ENCODE measurements at regions not wholly inside any gene's neighbourhood (a gene's known extent, or its start where the extent isn't known, plus 50 kb on each side); places are given as distances from the start of the nearest gene placed in this dataset.

- Histone ChIP-seq H3K9me2 (ENCODE audit: insufficient read depth, low read length) (no peaks in the 10 kb centered on the region), H2AFZ (ENCODE audit: low read depth, low read length) (no peak overlapping the region), H3K27ac (ENCODE audit: low read length) (no peak overlapping the region), H3K36me3 (ENCODE audit: insufficient read depth, low read length) (no peaks in the 10 kb centered on the region), H3K4me2 (ENCODE audit: low read length) (no peak overlapping the region), H3K27me3 (ENCODE audit: insufficient read depth, low read depth, low read length) (no peaks in the 10 kb centered on the region), H3K79me2 (replicated peaks; ENCODE audit: insufficient read depth, low read length) (no peaks in the 10 kb centered on the region), H3K9me3 (ENCODE audit: low read length) (no peaks in the 10 kb centered on the region), H3F3A (ENCODE audit: insufficient read depth, low read length, poor library complexity, severe bottlenecking) (no peaks in the 10 kb centered on the region), H3K4me3 (ENCODE audit: low read length) (no peak overlapping the region), H3K9ac (ENCODE audit: low read length) (no peak overlapping the region), H4K20me1 (ENCODE audit: insufficient read depth) (no peaks in the 10 kb centered on the region)
- no peak for TF ChIP-seq EZH2 (IDR thresholded peaks at IDR 0.05; ENCODE audit: borderline replicate concordance, insufficient read depth, low read length, poor library complexity, severe bottlenecking)
Observed at GRCh38 chr2:8535469-8535795, 146.4 kb upstream of the ID2 start.

DNA sequence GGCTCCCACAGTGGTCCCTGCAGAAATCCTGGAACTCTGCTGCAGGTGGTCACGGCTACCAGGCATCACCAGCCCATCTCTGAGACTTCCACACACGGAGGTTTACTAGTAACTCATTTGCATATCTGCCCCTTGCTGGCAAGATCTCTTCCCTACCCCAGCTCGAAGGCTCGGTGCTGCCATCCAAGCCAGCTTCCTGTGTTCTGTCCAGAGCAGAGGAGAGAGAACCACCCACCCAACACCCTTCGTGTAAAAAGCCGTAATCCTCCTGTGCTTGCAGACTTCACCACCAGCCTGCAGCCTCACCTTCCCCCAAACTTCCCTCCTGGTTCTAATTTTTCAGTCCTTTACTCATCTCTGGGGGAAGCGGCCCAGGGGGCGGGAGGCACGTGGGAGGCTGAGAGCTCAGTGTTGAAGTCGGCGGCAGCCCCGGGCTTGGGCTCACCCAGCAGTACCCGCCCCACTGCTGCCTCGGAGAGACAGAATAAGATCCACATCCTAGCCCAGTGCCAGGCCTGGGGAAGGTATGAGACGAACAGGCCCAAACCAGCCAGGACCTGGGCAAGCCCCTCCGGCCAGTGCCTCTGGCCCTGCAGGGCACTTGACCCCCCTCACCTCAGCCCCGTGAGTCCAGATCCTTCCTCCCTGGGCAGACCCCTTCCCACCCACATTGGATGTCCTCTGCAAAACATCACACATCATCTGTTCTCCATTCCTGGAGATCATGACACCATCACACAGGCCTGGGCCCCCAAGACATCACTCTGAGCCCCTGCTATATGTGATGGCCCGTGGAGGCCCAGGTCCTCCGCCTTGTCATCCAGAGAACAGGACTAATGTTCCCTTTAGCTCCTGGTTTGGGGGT is 145.8 kb upstream of the ID2 start:
- no peaks in the 10 kb centered on the region for H3K9me2 ChIP-seq (ENCODE audit: insufficient read depth, low read length)
- H3K9me3 ChIP-seq (ENCODE audit: low read length), result no peaks in the 10 kb centered on the region
- H4K20me1 ChIP-seq (ENCODE audit: insufficient read depth), result no peaks in the 10 kb centered on the region
- H3K4me2 ChIP-seq (ENCODE audit: low read length), result no peak overlapping the region
- no peaks in the 10 kb centered on the region for H3K79me2 ChIP-seq (replicated peaks; ENCODE audit: insufficient read depth, low read length)
- TF ChIP-seq EZH2 (IDR thresholded peaks at IDR 0.05; ENCODE audit: borderline replicate concordance, insufficient read depth, low read length, poor library complexity, severe bottlenecking), result no peak
- no peak for TF ChIP-seq MXI1 (conservative IDR thresholded peaks at IDR 0.05; ENCODE audit: poor library complexity, severe bottlenecking)
- TF ChIP-seq, protein P1, sequence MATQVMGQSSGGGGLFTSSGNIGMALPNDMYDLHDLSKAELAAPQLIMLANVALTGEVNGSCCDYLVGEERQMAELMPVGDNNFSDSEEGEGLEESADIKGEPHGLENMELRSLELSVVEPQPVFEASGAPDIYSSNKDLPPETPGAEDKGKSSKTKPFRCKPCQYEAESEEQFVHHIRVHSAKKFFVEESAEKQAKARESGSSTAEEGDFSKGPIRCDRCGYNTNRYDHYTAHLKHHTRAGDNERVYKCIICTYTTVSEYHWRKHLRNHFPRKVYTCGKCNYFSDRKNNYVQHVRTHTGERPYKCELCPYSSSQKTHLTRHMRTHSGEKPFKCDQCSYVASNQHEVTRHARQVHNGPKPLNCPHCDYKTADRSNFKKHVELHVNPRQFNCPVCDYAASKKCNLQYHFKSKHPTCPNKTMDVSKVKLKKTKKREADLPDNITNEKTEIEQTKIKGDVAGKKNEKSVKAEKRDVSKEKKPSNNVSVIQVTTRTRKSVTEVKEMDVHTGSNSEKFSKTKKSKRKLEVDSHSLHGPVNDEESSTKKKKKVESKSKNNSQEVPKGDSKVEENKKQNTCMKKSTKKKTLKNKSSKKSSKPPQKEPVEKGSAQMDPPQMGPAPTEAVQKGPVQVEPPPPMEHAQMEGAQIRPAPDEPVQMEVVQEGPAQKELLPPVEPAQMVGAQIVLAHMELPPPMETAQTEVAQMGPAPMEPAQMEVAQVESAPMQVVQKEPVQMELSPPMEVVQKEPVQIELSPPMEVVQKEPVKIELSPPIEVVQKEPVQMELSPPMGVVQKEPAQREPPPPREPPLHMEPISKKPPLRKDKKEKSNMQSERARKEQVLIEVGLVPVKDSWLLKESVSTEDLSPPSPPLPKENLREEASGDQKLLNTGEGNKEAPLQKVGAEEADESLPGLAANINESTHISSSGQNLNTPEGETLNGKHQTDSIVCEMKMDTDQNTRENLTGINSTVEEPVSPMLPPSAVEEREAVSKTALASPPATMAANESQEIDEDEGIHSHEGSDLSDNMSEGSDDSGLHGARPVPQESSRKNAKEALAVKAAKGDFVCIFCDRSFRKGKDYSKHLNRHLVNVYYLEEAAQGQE (IDR thresholded peaks at IDR 0.05; ENCODE audit: borderline replicate concordance), result no peak
- TF ChIP-seq EP300 (conservative IDR thresholded peaks at IDR 0.05; ENCODE audit: poor library complexity, severe bottlenecking), result no peak
- TF ChIP-seq SMC3 (conservative IDR thresholded peaks at IDR 0.05; ENCODE audit: poor library complexity), result no peak
- TF ChIP-seq TAF1 (IDR thresholded peaks at IDR 0.05; ENCODE audit: low read depth), result no peak
- no peak for TF ChIP-seq POLR2AphosphoS5 (IDR thresholded peaks at IDR 0.05)
- TF ChIP-seq CTCF (IDR thresholded peaks at IDR 0.05; ENCODE audit: poor library complexity, severe bottlenecking), result no peak
- no peak for TF ChIP-seq RAD21 (conservative IDR thresholded peaks at IDR 0.05)
- no peaks in the 10 kb centered on the region for H3F3A ChIP-seq (ENCODE audit: insufficient read depth, low read length, poor library complexity, severe bottlenecking)
- H3K9ac ChIP-seq (ENCODE audit: low read length), result no peak overlapping the region
- no peak overlapping the region for H2AFZ ChIP-seq (ENCODE audit: low read depth, low read length)
- H3K36me3 ChIP-seq (ENCODE audit: insufficient read depth, low read length), result no peaks in the 10 kb centered on the region
- no peak overlapping the region for H3K27ac ChIP-seq (ENCODE audit: low read length)
- H3K4me3 ChIP-seq (ENCODE audit: low read length), result no peak overlapping the region
- H3K27me3 ChIP-seq (ENCODE audit: insufficient read depth, low read depth, low read length), result no peaks in the 10 kb centered on the region

All from neural cell (in vitro differentiated cells).